Thyroid gland (tissue), 4 donors: ENCODE measurements at regions not wholly inside any gene's neighbourhood (a gene's known extent, or its start where the extent isn't known, plus 50 kb on each side); places are given as distances from the start of the nearest gene placed in this dataset.

Experiments used
- DNase-seq, 2 donors: peaks; one replicate each; pipeline ENCODE4 v3.0.0-alpha.2; 2019
- H3K27ac ChIP-seq, 3 donors: fragments of 200-600 bp; sonication (generic); 1 replicate in 2 of 3; 2 replicates in 1 of 3; pipeline ENCODE4 v1.5.1; 2016 to 2019; ENCODE audit warnings: mild to moderate bottlenecking in 1 of 3, moderate library complexity in 1 of 3
- H3K27me3 ChIP-seq: fragments of 200-600 bp; sonication (generic); one replicate; pipeline ENCODE4 v1.5.1; 2019
- H3K36me3 ChIP-seq, 2 donors: fragments of 200-600 bp; sonication (generic); one replicate each; pipeline ENCODE4 v1.5.1; 2016 to 2019
- H3K4me1 ChIP-seq, 2 donors: fragments of 200-600 bp; sonication (generic); one replicate each; pipeline ENCODE4 v1.5.1; 2017 to 2019
- H3K4me3 ChIP-seq, 3 donors: fragments of 200-600 bp; sonication (generic); replicated peaks in 1 of 3; 1 replicate in 2 of 3; 2 replicates in 1 of 3; pipeline ENCODE4 v1.5.1; 2016; ENCODE audit warnings: mild to moderate bottlenecking in 1 of 3
- H3K9me3 ChIP-seq: fragments of 200-600 bp; sonication (generic); one replicate; pipeline ENCODE4 v1.5.1; 2017
- CTCF ChIP-seq, 6 experiments: fragments of 200-600 bp in 3 of 6; fragments of 450-650 bp in 3 of 6; sonication (generic) in 3 of 6; IDR thresholded peaks; one replicate each; pipeline ENCODE4 v1.5.1; 2016 to 2019; ENCODE audit warnings: antibody characterized with exemption in 6 of 6, mild to moderate bottlenecking in 2 of 6, inconsistent platforms in 1 of 6, moderate library complexity in 1 of 6
- POLR2A ChIP-seq, 2 donors: fragments of 450-650 bp; IDR thresholded peaks; one replicate each; pipeline ENCODE4 v1.6.1; 2017; ENCODE audit warnings: antibody characterized with exemption in 2 of 2, mild to moderate bottlenecking in 2 of 2, moderate library complexity in 1 of 2
- WGBS, 2 donors: methylation state at CpG; one replicate each; pipeline ENCODE4 v1.1.5; 2017; 5-methylcytosine and 5-hydroxymethylcytosine counted together
- intact Hi-C: fragments of 100-400 bp; cut with DNase I; formaldehyde crosslinking; loops from one replicate; pipeline ENCODE4 v1.15.1; 2023

GRCh38 chr2:204065566-204065965, 129.0 kb downstream of the ICOS start:
- TF ChIP-seq POLR2A (IDR thresholded peaks at IDR 0.05) = no peak
- H3K27ac ChIP-seq = no peak overlapping the region
- intact Hi-C loops = no loop called here
- no peak overlapping the region for H3K4me3 ChIP-seq
- no peaks in the 10 kb centered on the region for H3K27me3 ChIP-seq
- WGBS, 2 donors = 70% methylated on average over 3 of the region's 3 CpGs
- H3K36me3 ChIP-seq = no peaks in the 10 kb centered on the region
- DNase-seq = no peak
- no peaks in the 10 kb centered on the region for H3K9me3 ChIP-seq
- H3K4me1 ChIP-seq = no peaks in the 10 kb centered on the region

GRCh38 chr2:204066051-204066450, 129.5 kb downstream of the ICOS start:
- 66 to 72% methylated on average over 1 of the region's 1 CpG for WGBS, 2 donors
- Histone ChIP-seq H3K27ac (no peak overlapping the region), H3K27me3 (no peaks in the 10 kb centered on the region), H3K36me3 (no peaks in the 10 kb centered on the region), H3K4me3 (no peak overlapping the region), H3K4me1 (no peaks in the 10 kb centered on the region), H3K9me3 (no peaks in the 10 kb centered on the region)
- TF ChIP-seq CTCF (IDR thresholded peaks at IDR 0.05) (no peak), POLR2A (IDR thresholded peaks at IDR 0.05) (no peak)
- intact Hi-C loops = no loop called here
- no peak for DNase-seq

- WGBS, 2 donors = 75 to 80% methylated on average over 7 of the region's 7 CpGs
- no peaks in the 10 kb centered on the region for H3K27me3 ChIP-seq
- no peak overlapping the region for H3K4me3 ChIP-seq
- no peaks in the 10 kb centered on the region for H3K9me3 ChIP-seq
- intact Hi-C loops = no loop called here
- H3K27ac ChIP-seq = no peak overlapping the region
- TF ChIP-seq CTCF (IDR thresholded peaks at IDR 0.05) (no peak), POLR2A (IDR thresholded peaks at IDR 0.05) (no peak)
- H3K4me1 ChIP-seq = no peaks in the 10 kb centered on the region
- H3K36me3 ChIP-seq = no peaks in the 10 kb centered on the region
- DNase-seq = no peak
Measured at GRCh38 chr2:204069804-204070203, 133.2 kb downstream of the ICOS start.

DNA sequence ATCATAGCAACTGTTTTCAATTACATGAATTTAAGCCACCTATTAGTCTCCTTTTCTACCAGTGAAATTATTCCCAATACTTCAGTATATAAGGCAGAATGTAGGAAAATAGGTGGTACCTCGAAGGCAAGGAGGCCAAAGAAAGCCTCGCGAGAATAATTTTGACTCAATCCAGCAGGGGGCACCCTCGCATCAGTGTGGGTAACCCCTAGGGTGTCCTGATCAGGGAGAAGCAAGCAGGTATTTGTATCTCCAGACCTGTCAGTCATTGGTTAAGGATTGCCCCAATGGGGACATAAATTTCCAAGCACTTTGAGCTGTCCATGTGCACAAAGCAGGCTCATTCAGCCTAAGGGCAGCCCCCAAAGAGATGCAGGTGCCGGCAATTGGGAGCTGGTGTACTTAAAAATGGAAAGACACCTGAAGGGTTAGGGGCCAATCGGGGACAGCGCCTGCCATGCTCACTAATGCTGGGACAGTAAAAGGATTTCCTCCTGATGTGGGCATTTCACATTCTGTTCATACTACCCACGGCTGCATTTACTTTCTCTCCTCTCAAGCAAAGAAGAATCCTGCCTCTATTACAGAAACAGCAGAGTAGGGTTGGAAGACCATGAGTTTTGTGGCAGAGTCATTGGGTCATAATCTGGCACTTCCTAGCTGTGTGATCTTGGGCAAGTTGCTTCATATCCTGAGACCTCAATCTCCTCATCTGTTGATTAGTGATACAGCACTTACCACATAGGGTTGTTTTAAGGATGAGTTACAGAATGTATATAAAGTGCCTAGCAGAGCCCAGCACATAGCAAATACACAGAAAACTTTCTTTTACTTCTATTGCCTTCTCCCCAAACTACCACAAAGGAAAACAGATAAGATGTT, 136.1 kb downstream of the ICOS start:
- intact Hi-C loops = no loop called here
- Histone ChIP-seq H3K4me3 (no peak overlapping the region), H3K4me1 (no peaks in the 10 kb centered on the region), H3K36me3 (no peaks in the 10 kb centered on the region), H3K27me3 (no peaks in the 10 kb centered on the region), H3K27ac (no peak overlapping the region), H3K9me3 (no peaks in the 10 kb centered on the region)
- peak; percentile 4 to 23 for DNase-seq
- no peak for TF ChIP-seq POLR2A (IDR thresholded peaks at IDR 0.05)
- TF ChIP-seq CTCF (IDR thresholded peaks at IDR 0.05) = peak in 2 of 6 experiments; percentile 26 to 43
- 72 to 75% methylated on average over 8 of the region's 8 CpGs for WGBS, 2 donors

- H3K4me1 ChIP-seq = no peaks in the 10 kb centered on the region
- H3K9me3 ChIP-seq = no peaks in the 10 kb centered on the region
- intact Hi-C loops = no loop called here
- no peak overlapping the region for H3K27ac ChIP-seq
- WGBS, 2 donors = 79 to 85% methylated on average over 1 of the region's 1 CpG
- TF ChIP-seq CTCF (IDR thresholded peaks at IDR 0.05) (no peak), POLR2A (IDR thresholded peaks at IDR 0.05) (no peak)
- no peaks in the 10 kb centered on the region for H3K36me3 ChIP-seq
- no peaks in the 10 kb centered on the region for H3K27me3 ChIP-seq
- no peak for DNase-seq
- H3K4me3 ChIP-seq = no peak overlapping the region
Measured at GRCh38 chr2:204074456-204074855, 137.9 kb downstream of the ICOS start.
